GM23338 (cell line): ENCODE measurements at regions not wholly inside any gene's neighbourhood (a gene's known extent, or its start where the extent isn't known, plus 50 kb on each side); places are given as distances from the start of the nearest gene placed in this dataset.

Experiments
- ATAC-seq: fragments of 200-7000 bp; cut with Tn5 transposase; 3 replicates; pipeline ENCODE4 v1.9.1; 2020
- DNase-seq: peaks from one replicate; pipeline ENCODE4 v3.0.0-alpha.2; 2015; ENCODE audit warnings: low spot score
- H2AFZ ChIP-seq: fragments of 200-600 bp; sonication (generic); 2 replicates; pipeline ENCODE4 v1.8.0; 2016; ENCODE audit warnings: antibody characterized with exemption, mild to moderate bottlenecking, moderate library complexity
- H3F3A ChIP-seq: fragments of 200-600 bp; sonication (generic); replicated peaks from 2 replicates; pipeline ENCODE4 v1.8.0; 2017; ENCODE audit warnings: antibody characterized with exemption, mixed run types, low read depth
- H3K27ac ChIP-seq: fragments of 200-600 bp; sonication (generic); 2 replicates; pipeline ENCODE4 v1.6.1; 2016; ENCODE audit warnings: low read depth
- H3K27me3 ChIP-seq: fragments of 200-600 bp; sonication (generic); 2 replicates; pipeline ENCODE4 v1.8.0; 2016; ENCODE audit warnings: mild to moderate bottlenecking, mixed run types, moderate library complexity; ENCODE audit not compliant: insufficient read depth
- H3K36me3 ChIP-seq: fragments of 200-600 bp; sonication (generic); 2 replicates; pipeline ENCODE4 v1.8.0; 2016; ENCODE audit warnings: mild to moderate bottlenecking; ENCODE audit not compliant: insufficient read depth
- H3K4me1 ChIP-seq: fragments of 200-600 bp; sonication (generic); 2 replicates; pipeline ENCODE4 v1.8.0; 2016; ENCODE audit warnings: mild to moderate bottlenecking, moderate library complexity; ENCODE audit not compliant: insufficient read depth
- H3K4me2 ChIP-seq: fragments of 200-600 bp; sonication (generic); 2 replicates; pipeline ENCODE4 v1.7.1; 2017; ENCODE audit warnings: mixed run types
- H3K4me3 ChIP-seq: fragments of 200-600 bp; sonication (generic); 2 replicates; pipeline ENCODE4 v1.6.1; 2016; ENCODE audit warnings: mixed run types
- H3K79me2 ChIP-seq: fragments of 200-600 bp; sonication (generic); replicated peaks from 2 replicates; pipeline ENCODE4 v1.8.0; 2017; ENCODE audit warnings: mild to moderate bottlenecking; ENCODE audit not compliant: insufficient read depth
- H3K9me2 ChIP-seq: fragments of 200-600 bp; sonication (generic); 2 replicates; pipeline ENCODE4 v1.8.0; 2017; ENCODE audit not compliant: insufficient read depth
- H4K20me1 ChIP-seq: fragments of 200-600 bp; sonication (generic); replicated peaks from 2 replicates; pipeline ENCODE4 v1.8.0; 2017; ENCODE audit warnings: mild to moderate bottlenecking; ENCODE audit not compliant: insufficient read depth
- H3K27ac Mint-ChIP-seq: 2 replicates; pipeline ENCODE4 v1.8.0; 2020; ENCODE audit warnings: inconsistent platforms, mild to moderate bottlenecking, moderate library complexity, mixed read lengths
- H3K27me3 Mint-ChIP-seq: 3 replicates; pipeline ENCODE4 v1.8.0; 2022; ENCODE audit warnings: low read depth, mild to moderate bottlenecking, moderate library complexity, mixed read lengths, inconsistent platforms; ENCODE audit not compliant: insufficient read depth, poor library complexity
- H3K36me3 Mint-ChIP-seq: 3 replicates; pipeline ENCODE4 v1.8.0; 2021; ENCODE audit warnings: low read depth, mild to moderate bottlenecking, inconsistent platforms, moderate library complexity, mixed read lengths
- H3K4me1 Mint-ChIP-seq: 3 replicates; pipeline ENCODE4 v1.8.0; 2020; ENCODE audit warnings: mild to moderate bottlenecking, inconsistent platforms, mixed read lengths
- H3K4me3 Mint-ChIP-seq: 3 replicates; pipeline ENCODE4 v1.8.0; 2021; ENCODE audit warnings: moderate library complexity, mild to moderate bottlenecking, inconsistent platforms, mixed read lengths
- H3K9me3 Mint-ChIP-seq: 3 replicates; pipeline ENCODE4 v1.8.0; 2020; ENCODE audit warnings: moderate library complexity, mild to moderate bottlenecking, inconsistent platforms, mixed read lengths
- CREB1 ChIP-seq: fragments of 250-450 bp; sonication (Bioruptor Pico); IDR thresholded peaks from 2 replicates; pipeline ENCODE4 v1.5.0; 2020; ENCODE audit warnings: low read depth, mild to moderate bottlenecking, moderate library complexity
- ETS1 ChIP-seq: IDR thresholded peaks from 2 replicates; pipeline ENCODE4 v1.6.1; 2016; ENCODE audit warnings: antibody characterized with exemption
- EZH2 ChIP-seq: fragments of 200-600 bp; sonication (generic); IDR thresholded peaks from one replicate; pipeline ENCODE4 v1.8.0; 2017; ENCODE audit warnings: antibody characterized with exemption, mild to moderate bottlenecking, low read depth; ENCODE audit not compliant: unreplicated experiment
- EZH2phosphoT487 ChIP-seq: fragments of 200-600 bp; sonication (generic); IDR thresholded peaks from one replicate; pipeline ENCODE4 v1.8.1; 2018; ENCODE audit warnings: antibody characterized with exemption; ENCODE audit not compliant: unreplicated experiment
- JUNB ChIP-seq: IDR thresholded peaks from one replicate; pipeline ENCODE4 v1.6.1; 2016; ENCODE audit warnings: antibody characterized with exemption; ENCODE audit not compliant: unreplicated experiment
- NANOG ChIP-seq: IDR thresholded peaks from 2 replicates; pipeline ENCODE4 v1.6.1; 2016; ENCODE audit warnings: antibody characterized with exemption, borderline replicate concordance
- POLR2AphosphoS5 ChIP-seq: IDR thresholded peaks from 2 replicates; pipeline ENCODE4 v1.6.1; 2016; ENCODE audit warnings: antibody characterized with exemption, low read depth
- STAT1 ChIP-seq: IDR thresholded peaks from one replicate; pipeline ENCODE4 v1.6.1; 2016; ENCODE audit warnings: antibody characterized with exemption; ENCODE audit not compliant: unreplicated experiment
- ZNF114 ChIP-seq: fragments of 250-450 bp; sonication (Bioruptor Pico); IDR thresholded peaks from 2 replicates; pipeline ENCODE4 v1.5.0; 2020; ENCODE audit warnings: mild to moderate bottlenecking, moderate library complexity
- ZNF331 ChIP-seq: fragments of 250-450 bp; sonication (Bioruptor Pico); IDR thresholded peaks from 2 replicates; pipeline ENCODE4 v1.5.0; 2020; ENCODE audit warnings: low read depth, mild to moderate bottlenecking, moderate library complexity
- TF ChIP-seq, protein P1 (sequence below): fragments of 250-450 bp; sonication (Bioruptor Pico); IDR thresholded peaks from 2 replicates; pipeline ENCODE4 v1.5.0; 2020; ENCODE audit warnings: mild to moderate bottlenecking, moderate library complexity
- TF ChIP-seq, protein P2 (sequence below): IDR thresholded peaks from one replicate; pipeline ENCODE4 v1.6.1; 2018; ENCODE audit warnings: antibody characterized with exemption; ENCODE audit not compliant: unreplicated experiment
- TF ChIP-seq, protein P3 (sequence below), 2 experiments: fragments of 200-600 bp in 1 of 2; sonication (generic) in 1 of 2; conservative IDR thresholded peaks; 2 replicates each; pipeline versions ENCODE4 v1.5.1 to v1.6.1; 2016 to 2017; ENCODE audit warnings: antibody characterized with exemption in 2 of 2, low read depth in 2 of 2, mild to moderate bottlenecking in 2 of 2, moderate library complexity in 1 of 2

GRCh38 chr7:42405782-42406181 is 168.8 kb upstream of the GLI3 start:
- DNase-seq = no peak
- Mint-ChIP-seq H3K27me3 (no peaks in the 10 kb centered on the region), H3K36me3 (no peaks in the 10 kb centered on the region)

More at GRCh38 chr7:42405782-42406181, 168.8 kb upstream of the GLI3 start:
- Histone ChIP-seq H3K36me3 (no peaks in the 10 kb centered on the region), H3F3A (no peaks in the 10 kb centered on the region), H3K9me2 (no peaks in the 10 kb centered on the region), H3K4me3 (no peak overlapping the region), H3K4me2 (no peak overlapping the region), H3K27me3 (no peaks in the 10 kb centered on the region), H3K79me2 (no peaks in the 10 kb centered on the region), H3K4me1 (no peaks in the 10 kb centered on the region), H3K27ac (no peak overlapping the region), H4K20me1 (no peaks in the 10 kb centered on the region), H2AFZ (no peak overlapping the region)
- TF ChIP-seq JUNB (no peak), ZNF331 (CRISPR knock-in tag) (no peak), ZNF114 (no peak), CREB1 (CRISPR knock-in tag) (no peak), EZH2phosphoT487 (no peak), POLR2AphosphoS5 (no peak), STAT1 (no peak), NANOG (no peak), ETS1 (no peak), EZH2 (no peak)
- TF ChIP-seq, protein P1, sequence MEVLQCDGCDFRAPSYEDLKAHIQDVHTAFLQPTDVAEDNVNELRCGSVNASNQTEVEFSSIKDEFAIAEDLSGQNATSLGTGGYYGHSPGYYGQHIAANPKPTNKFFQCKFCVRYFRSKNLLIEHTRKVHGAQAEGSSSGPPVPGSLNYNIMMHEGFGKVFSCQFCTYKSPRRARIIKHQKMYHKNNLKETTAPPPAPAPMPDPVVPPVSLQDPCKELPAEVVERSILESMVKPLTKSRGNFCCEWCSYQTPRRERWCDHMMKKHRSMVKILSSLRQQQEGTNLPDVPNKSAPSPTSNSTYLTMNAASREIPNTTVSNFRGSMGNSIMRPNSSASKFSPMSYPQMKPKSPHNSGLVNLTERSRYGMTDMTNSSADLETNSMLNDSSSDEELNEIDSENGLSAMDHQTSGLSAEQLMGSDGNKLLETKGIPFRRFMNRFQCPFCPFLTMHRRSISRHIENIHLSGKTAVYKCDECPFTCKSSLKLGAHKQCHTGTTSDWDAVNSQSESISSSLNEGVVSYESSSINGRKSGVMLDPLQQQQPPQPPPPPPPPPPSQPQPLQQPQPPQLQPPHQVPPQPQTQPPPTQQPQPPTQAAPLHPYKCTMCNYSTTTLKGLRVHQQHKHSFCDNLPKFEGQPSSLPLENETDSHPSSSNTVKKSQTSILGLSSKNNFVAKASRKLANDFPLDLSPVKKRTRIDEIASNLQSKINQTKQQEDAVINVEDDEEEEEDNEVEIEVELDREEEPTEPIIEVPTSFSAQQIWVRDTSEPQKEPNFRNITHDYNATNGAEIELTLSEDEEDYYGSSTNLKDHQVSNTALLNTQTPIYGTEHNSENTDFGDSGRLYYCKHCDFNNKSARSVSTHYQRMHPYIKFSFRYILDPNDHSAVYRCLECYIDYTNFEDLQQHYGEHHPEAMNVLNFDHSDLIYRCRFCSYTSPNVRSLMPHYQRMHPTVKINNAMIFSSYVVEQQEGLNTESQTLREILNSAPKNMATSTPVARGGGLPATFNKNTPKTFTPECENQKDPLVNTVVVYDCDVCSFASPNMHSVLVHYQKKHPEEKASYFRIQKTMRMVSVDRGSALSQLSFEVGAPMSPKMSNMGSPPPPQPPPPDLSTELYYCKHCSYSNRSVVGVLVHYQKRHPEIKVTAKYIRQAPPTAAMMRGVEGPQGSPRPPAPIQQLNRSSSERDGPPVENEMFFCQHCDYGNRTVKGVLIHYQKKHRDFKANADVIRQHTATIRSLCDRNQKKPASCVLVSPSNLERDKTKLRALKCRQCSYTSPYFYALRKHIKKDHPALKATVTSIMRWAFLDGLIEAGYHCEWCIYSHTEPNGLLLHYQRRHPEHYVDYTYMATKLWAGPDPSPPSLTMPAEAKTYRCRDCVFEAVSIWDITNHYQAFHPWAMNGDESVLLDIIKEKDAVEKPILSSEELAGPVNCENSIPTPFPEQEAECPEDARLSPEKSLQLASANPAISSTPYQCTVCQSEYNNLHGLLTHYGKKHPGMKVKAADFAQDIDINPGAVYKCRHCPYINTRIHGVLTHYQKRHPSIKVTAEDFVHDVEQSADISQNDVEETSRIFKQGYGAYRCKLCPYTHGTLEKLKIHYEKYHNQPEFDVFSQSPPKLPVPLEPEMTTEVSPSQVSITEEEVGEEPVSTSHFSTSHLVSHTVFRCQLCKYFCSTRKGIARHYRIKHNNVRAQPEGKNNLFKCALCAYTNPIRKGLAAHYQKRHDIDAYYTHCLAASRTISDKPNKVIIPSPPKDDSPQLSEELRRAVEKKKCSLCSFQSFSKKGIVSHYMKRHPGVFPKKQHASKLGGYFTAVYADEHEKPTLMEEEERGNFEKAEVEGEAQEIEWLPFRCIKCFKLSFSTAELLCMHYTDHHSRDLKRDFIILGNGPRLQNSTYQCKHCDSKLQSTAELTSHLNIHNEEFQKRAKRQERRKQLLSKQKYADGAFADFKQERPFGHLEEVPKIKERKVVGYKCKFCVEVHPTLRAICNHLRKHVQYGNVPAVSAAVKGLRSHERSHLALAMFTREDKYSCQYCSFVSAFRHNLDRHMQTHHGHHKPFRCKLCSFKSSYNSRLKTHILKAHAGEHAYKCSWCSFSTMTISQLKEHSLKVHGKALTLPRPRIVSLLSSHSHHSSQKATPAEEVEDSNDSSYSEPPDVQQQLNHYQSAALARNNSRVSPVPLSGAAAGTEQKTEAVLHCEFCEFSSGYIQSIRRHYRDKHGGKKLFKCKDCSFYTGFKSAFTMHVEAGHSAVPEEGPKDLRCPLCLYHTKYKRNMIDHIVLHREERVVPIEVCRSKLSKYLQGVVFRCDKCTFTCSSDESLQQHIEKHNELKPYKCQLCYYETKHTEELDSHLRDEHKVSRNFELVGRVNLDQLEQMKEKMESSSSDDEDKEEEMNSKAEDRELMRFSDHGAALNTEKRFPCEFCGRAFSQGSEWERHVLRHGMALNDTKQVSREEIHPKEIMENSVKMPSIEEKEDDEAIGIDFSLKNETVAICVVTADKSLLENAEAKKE (CRISPR knock-in tag) = no peak
- TF ChIP-seq, protein P2, sequence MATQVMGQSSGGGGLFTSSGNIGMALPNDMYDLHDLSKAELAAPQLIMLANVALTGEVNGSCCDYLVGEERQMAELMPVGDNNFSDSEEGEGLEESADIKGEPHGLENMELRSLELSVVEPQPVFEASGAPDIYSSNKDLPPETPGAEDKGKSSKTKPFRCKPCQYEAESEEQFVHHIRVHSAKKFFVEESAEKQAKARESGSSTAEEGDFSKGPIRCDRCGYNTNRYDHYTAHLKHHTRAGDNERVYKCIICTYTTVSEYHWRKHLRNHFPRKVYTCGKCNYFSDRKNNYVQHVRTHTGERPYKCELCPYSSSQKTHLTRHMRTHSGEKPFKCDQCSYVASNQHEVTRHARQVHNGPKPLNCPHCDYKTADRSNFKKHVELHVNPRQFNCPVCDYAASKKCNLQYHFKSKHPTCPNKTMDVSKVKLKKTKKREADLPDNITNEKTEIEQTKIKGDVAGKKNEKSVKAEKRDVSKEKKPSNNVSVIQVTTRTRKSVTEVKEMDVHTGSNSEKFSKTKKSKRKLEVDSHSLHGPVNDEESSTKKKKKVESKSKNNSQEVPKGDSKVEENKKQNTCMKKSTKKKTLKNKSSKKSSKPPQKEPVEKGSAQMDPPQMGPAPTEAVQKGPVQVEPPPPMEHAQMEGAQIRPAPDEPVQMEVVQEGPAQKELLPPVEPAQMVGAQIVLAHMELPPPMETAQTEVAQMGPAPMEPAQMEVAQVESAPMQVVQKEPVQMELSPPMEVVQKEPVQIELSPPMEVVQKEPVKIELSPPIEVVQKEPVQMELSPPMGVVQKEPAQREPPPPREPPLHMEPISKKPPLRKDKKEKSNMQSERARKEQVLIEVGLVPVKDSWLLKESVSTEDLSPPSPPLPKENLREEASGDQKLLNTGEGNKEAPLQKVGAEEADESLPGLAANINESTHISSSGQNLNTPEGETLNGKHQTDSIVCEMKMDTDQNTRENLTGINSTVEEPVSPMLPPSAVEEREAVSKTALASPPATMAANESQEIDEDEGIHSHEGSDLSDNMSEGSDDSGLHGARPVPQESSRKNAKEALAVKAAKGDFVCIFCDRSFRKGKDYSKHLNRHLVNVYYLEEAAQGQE = no peak
- TF ChIP-seq, protein P3, sequence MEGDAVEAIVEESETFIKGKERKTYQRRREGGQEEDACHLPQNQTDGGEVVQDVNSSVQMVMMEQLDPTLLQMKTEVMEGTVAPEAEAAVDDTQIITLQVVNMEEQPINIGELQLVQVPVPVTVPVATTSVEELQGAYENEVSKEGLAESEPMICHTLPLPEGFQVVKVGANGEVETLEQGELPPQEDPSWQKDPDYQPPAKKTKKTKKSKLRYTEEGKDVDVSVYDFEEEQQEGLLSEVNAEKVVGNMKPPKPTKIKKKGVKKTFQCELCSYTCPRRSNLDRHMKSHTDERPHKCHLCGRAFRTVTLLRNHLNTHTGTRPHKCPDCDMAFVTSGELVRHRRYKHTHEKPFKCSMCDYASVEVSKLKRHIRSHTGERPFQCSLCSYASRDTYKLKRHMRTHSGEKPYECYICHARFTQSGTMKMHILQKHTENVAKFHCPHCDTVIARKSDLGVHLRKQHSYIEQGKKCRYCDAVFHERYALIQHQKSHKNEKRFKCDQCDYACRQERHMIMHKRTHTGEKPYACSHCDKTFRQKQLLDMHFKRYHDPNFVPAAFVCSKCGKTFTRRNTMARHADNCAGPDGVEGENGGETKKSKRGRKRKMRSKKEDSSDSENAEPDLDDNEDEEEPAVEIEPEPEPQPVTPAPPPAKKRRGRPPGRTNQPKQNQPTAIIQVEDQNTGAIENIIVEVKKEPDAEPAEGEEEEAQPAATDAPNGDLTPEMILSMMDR (conservative IDR thresholded peaks at IDR 0.05; ENCODE audit: low read depth in 2 of 2) = no peak
- no peak overlapping the region for H3K4me3 Mint-ChIP-seq
- no peak overlapping the region for H3K27ac Mint-ChIP-seq
- H3K9me3 Mint-ChIP-seq = no peaks in the 10 kb centered on the region
- peaks cover 8% of the 10 kb centered on the region; the same call in 2 of the 3 replicates for H3K4me1 Mint-ChIP-seq
- no peak for ATAC-seq
